CD14-positive monocyte (primary cell): ENCODE measurements at regions not wholly inside any gene's neighbourhood (a gene's known extent, or its start where the extent isn't known, plus 50 kb on each side); places are given as distances from the start of the nearest gene placed in this dataset.

ENCODE experiments used
- DNase-seq, 3 donors: peaks; one replicate each; pipeline ENCODE4 v3.0.0-alpha.2; 2011 to 2022
- H2AFZ ChIP-seq: 2 replicates; pipeline ENCODE4 v1.6.0; 2012; ENCODE audit warnings: mild to moderate bottlenecking, low read depth, low read length, inconsistent platforms; ENCODE audit not compliant: insufficient read depth, poor library complexity, severe bottlenecking
- H3K27ac ChIP-seq, 2 donors: 1 replicate in 1 of 2; 2 replicates in 1 of 2; pipeline ENCODE4 v1.5.1; 2012 to 2013; ENCODE audit warnings: low read length in 2 of 2, control low read depth in 1 of 2, inconsistent platforms in 1 of 2, low read depth in 1 of 2, mild to moderate bottlenecking in 1 of 2
- H3K27me3 ChIP-seq, 2 donors: one replicate each; pipeline versions ENCODE4 v1.6.0 to v1.6.1; 2011 to 2013; ENCODE audit warnings: low read length in 2 of 2; ENCODE audit not compliant: control insufficient read depth in 2 of 2, insufficient read depth in 2 of 2
- H3K36me3 ChIP-seq, 2 donors: replicated peaks in 1 of 2; 1 replicate in 1 of 2; 2 replicates in 1 of 2; pipeline versions ENCODE4 v1.5.1 to v1.6.1; 2012 to 2013; ENCODE audit warnings: low read length in 2 of 2, control low read depth in 1 of 2, inconsistent platforms in 1 of 2, mild to moderate bottlenecking in 1 of 2; ENCODE audit not compliant: insufficient read depth in 2 of 2, control insufficient read depth in 1 of 2
- H3K4me1 ChIP-seq, 2 donors: 1 replicate in 1 of 2; 2 replicates in 1 of 2; pipeline versions ENCODE4 v1.5.1 to v1.6.1; 2012 to 2013; ENCODE audit warnings: low read length in 2 of 2, control low read depth in 1 of 2, inconsistent platforms in 1 of 2, mild to moderate bottlenecking in 1 of 2, moderate library complexity in 1 of 2; ENCODE audit not compliant: insufficient read depth in 2 of 2, control insufficient read depth in 1 of 2
- H3K4me2 ChIP-seq: replicated peaks from 2 replicates; pipeline ENCODE3; 2012; ENCODE audit warnings: low read length, moderate library complexity, mild to moderate bottlenecking; ENCODE audit not compliant: poor library complexity, severe bottlenecking; ENCODE audit errors: extremely low read depth
- H3K4me3 ChIP-seq, 3 experiments: fragments of 200-600 bp in 1 of 3; sonication (generic) in 1 of 3; replicated peaks in 1 of 3; 1 replicate in 2 of 3; 2 replicates in 1 of 3; pipeline ENCODE4 v1.5.1; 2011 to 2013; ENCODE audit warnings: low read length in 3 of 3, mild to moderate bottlenecking in 3 of 3, control low read depth in 2 of 3, low read depth in 2 of 3, inconsistent platforms in 1 of 3, moderate library complexity in 1 of 3
- H3K79me2 ChIP-seq: 2 replicates; pipeline ENCODE4 v1.6.0; 2012; ENCODE audit warnings: mild to moderate bottlenecking, control low read depth, inconsistent platforms, low read length, moderate library complexity; ENCODE audit not compliant: insufficient read depth
- H3K9ac ChIP-seq: 2 replicates; pipeline ENCODE4 v1.6.0; 2017; ENCODE audit warnings: low read length, mild to moderate bottlenecking; ENCODE audit not compliant: insufficient read depth, poor library complexity, severe bottlenecking
- H3K9me3 ChIP-seq, 2 donors: replicated peaks in 1 of 2; 1 replicate in 1 of 2; 2 replicates in 1 of 2; pipeline versions ENCODE4 v1.5.1 to v1.6.1; 2012 to 2013; ENCODE audit warnings: low read length in 2 of 2, control low read depth in 1 of 2; ENCODE audit not compliant: control insufficient read depth in 1 of 2, insufficient read depth in 1 of 2
- H4K20me1 ChIP-seq: 2 replicates; pipeline ENCODE4 v1.6.0; 2012; ENCODE audit warnings: mild to moderate bottlenecking, low read length, control low read depth, moderate library complexity; ENCODE audit not compliant: insufficient read depth
- H3K27ac Mint-ChIP-seq, 7 donors: one replicate each; pipeline ENCODE4 v1.8.0; 2020; ENCODE audit warnings: mild to moderate bottlenecking in 7 of 7, mixed read lengths in 7 of 7, moderate library complexity in 6 of 7, inconsistent platforms in 2 of 7
- H3K27me3 Mint-ChIP-seq, 3 donors: one replicate each; pipeline ENCODE4 v1.8.0; 2021 to 2022; ENCODE audit warnings: low read depth in 3 of 3, mild to moderate bottlenecking in 3 of 3, mixed read lengths in 3 of 3, moderate library complexity in 3 of 3, inconsistent platforms in 1 of 3
- H3K36me3 Mint-ChIP-seq, 2 donors: one replicate each; pipeline ENCODE4 v1.8.0; 2020; ENCODE audit warnings: mixed read lengths in 2 of 2, inconsistent platforms in 1 of 2, mild to moderate bottlenecking in 1 of 2
- H3K4me1 Mint-ChIP-seq: one replicate; pipeline ENCODE4 v1.8.0; 2020; ENCODE audit warnings: mild to moderate bottlenecking, mixed read lengths
- H3K4me3 Mint-ChIP-seq, 2 donors: one replicate each; pipeline ENCODE4 v1.8.0; 2020; ENCODE audit warnings: mild to moderate bottlenecking in 2 of 2, mixed read lengths in 2 of 2, moderate library complexity in 1 of 2
- H3K9me3 Mint-ChIP-seq, 7 donors: one replicate each; pipeline ENCODE4 v1.8.0; 2020 to 2022; ENCODE audit warnings: mixed read lengths in 7 of 7, mild to moderate bottlenecking in 6 of 7, moderate library complexity in 6 of 7, inconsistent platforms in 2 of 7
- CTCF ChIP-seq: fragments of 200-600 bp; IDR thresholded peaks from one replicate; pipeline ENCODE4 v1.8.0; 2022; ENCODE audit warnings: antibody characterized with exemption, mild to moderate bottlenecking
- WGBS: methylation state at CpG from one replicate; pipeline ENCODE4 v1.1.5; 2013; ENCODE audit warnings: missing lambda C conversion rate; ENCODE audit not compliant: insufficient coverage; 5-methylcytosine and 5-hydroxymethylcytosine counted together
- intact Hi-C, 2 donors: fragments of 100-400 bp; cut with micrococcal nuclease; formaldehyde crosslinking; loops; one replicate each; pipeline versions ENCODE4 v1.15.0 to v1.15.1; 2023

- no peaks in the 10 kb centered on the region for H3K79me2 ChIP-seq
- no CpG with 5 or more reads among the region's 2 CpGs for WGBS
- no peak overlapping the region for H3K27ac Mint-ChIP-seq
- H3K9me3 ChIP-seq: peaks cover 3 to 5% of the 10 kb centered on the region in 2 donors
- no peaks in the 10 kb centered on the region for H4K20me1 ChIP-seq
- no peak overlapping the region for H3K4me3 ChIP-seq
- H3K4me2 ChIP-seq: no peak overlapping the region
- H3K4me1 ChIP-seq: no peaks in the 10 kb centered on the region
- no peak for DNase-seq
- no peaks in the 10 kb centered on the region for H3K4me1 Mint-ChIP-seq
- H3K27ac ChIP-seq: no peak overlapping the region
- no peaks in the 10 kb centered on the region for H3K27me3 ChIP-seq
- no peak for TF ChIP-seq CTCF
- H3K9me3 Mint-ChIP-seq: peaks cover 0 to 7% (median 5%) of the 10 kb centered on the region in 7 donors
- no peak overlapping the region for H2AFZ ChIP-seq
- no peak overlapping the region for H3K4me3 Mint-ChIP-seq
- H3K27me3 Mint-ChIP-seq: no peaks in the 10 kb centered on the region
- H3K36me3 ChIP-seq: no peaks in the 10 kb centered on the region
- H3K36me3 Mint-ChIP-seq: no peaks in the 10 kb centered on the region
- intact Hi-C loops: no loop called here
- H3K9ac ChIP-seq: no peak overlapping the region
Measured at GRCh38 chr15:94951538-94951937, 720.2 kb downstream of the MCTP2 start.

GRCh38 chr15:94963953-94964352 is 732.6 kb downstream of the MCTP2 start:
- Histone ChIP-seq H4K20me1 (no peaks in the 10 kb centered on the region), H3K9ac (no peak overlapping the region), H3K27ac (no peak overlapping the region), H2AFZ (no peak overlapping the region), H3K36me3 (no peaks in the 10 kb centered on the region), H3K4me2 (no peak overlapping the region), H3K4me1 (no peaks in the 10 kb centered on the region), H3K4me3 (no peak overlapping the region), H3K79me2 (no peaks in the 10 kb centered on the region), H3K27me3 (no peaks in the 10 kb centered on the region), H3K9me3 (peaks cover 0 to 2% of the 10 kb centered on the region in 2 donors)
- intact Hi-C loops: no loop called here
- H3K4me1 Mint-ChIP-seq: no peaks in the 10 kb centered on the region
- H3K9me3 Mint-ChIP-seq: peaks cover 0 to 3% (median 0%) of the 10 kb centered on the region in 7 donors
- no peaks in the 10 kb centered on the region for H3K36me3 Mint-ChIP-seq
- no peak overlapping the region for H3K27ac Mint-ChIP-seq
- no peak for TF ChIP-seq CTCF
- H3K27me3 Mint-ChIP-seq: peaks cover 0 to 1% (median 0%) of the 10 kb centered on the region in 3 donors
- no peak for DNase-seq
- no peak overlapping the region for H3K4me3 Mint-ChIP-seq
